Stimulated activated CD8-positive, alpha-beta memory T cell treated with anti-CD3 and anti-CD28 coated beads, Interleukin-7, amount 100 ng/mL, for 24 hours (primary cell): ENCODE measurements at regions not wholly inside any gene's neighbourhood (a gene's known extent, or its start where the extent isn't known, plus 50 kb on each side); places are given as distances from the start of the nearest gene placed in this dataset.

Experiments used
- DNase-seq: peaks from one replicate; pipeline ENCODE4 v3.0.0-alpha.2; 2020; ENCODE audit warnings: low read depth

DNA sequence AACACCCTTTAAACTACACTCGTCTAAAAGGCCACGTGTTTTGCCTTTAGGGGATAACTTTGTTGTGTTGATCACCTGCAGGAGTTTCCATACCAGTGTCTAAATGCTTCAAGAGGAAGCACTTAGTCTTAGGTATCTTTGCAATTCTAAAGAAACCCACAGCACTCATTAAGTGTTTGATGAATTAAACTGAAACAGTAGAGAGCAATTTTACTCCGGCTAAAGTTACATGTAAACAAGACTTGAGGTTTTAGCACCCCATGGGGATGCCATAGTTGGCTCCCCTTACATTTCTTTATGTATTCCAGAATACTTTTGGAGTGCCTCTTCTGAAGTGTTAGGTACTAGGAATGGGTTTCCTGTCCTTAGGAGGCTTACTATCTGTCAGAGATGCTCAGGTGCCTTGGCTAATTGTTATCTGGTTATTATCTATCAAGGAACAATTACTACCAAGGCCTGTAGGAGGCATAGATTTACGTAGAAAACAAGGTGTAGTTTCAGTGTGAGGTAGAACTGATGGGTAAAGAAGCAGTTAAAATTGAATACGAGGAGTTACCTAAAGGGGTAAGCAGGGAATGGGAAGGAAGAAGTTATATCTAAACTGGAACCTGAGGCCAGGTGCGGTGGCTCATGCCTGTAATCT lies 176.8 kb upstream of the SAMSN1 start:
- DNase-seq, result no peak

DNA sequence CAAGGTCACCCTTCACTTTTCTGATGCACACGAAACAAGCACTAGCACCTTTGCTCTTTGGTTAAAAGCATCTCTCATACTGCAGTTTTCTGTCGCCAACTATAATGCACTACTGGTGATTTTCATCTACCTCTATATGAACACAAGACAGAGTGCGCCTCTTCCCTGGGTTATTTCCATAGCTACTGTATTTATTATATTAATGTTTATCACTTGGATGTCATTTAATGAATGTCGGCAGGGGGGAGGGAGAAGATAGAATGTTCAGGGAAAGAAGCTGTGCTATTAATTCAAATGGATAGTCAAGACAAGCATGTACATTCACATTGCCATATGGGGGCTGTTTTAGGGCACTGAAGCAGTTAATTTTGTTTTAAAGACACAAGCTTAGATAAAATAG lies 174.1 kb upstream of the SAMSN1 start:
- DNase-seq, result no peak

DNA sequence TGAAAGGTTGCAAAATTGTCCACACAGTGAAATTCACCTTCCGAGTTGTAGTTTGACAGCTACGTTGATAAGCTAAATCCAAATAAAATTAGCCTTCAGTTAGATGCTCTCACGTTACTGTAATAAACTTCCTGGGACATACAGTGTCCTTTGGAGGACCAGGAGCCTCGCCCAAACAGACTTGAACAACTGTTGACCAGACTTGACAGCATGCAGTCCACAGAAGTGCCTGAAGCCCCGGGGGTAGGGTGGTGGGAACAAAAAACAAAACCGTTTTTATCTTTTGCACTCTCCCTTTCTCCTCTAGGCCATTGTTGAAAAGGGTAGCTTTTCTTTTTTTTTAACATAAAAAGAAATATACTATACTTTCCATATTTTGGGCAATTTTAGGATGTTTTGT lies 172.8 kb upstream of the SAMSN1 start:
- DNase-seq, result no peak

DNA sequence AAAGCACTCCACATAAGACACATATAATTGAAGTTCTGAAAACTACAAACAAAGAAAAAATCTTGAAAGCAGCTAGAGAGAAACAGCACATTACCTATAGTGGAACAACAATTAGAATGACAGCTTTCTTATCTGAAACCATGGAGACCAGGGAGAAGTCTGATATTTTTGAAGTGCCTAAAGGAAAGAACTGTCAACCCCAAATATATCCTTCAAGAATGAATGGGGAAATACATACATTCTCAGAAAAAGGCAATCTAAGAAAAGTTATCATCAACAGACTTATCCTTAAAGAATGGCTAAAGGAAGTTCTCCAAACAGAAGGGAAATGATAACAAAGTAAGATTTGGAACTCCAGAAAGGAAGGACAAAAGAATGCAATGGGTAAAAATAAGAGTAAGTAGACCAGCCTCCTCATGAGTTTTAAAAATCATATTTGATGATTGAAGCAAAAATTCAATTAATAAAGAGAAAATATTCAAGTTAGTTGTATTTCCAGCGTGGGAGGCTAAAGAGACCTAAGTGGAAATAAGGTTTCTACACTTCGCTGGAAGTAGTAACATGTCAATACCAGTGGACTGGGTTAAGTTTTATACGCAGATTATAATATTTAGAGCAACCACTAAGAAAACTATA lies 170.8 kb upstream of the SAMSN1 start:
- DNase-seq, result no peak

DNA sequence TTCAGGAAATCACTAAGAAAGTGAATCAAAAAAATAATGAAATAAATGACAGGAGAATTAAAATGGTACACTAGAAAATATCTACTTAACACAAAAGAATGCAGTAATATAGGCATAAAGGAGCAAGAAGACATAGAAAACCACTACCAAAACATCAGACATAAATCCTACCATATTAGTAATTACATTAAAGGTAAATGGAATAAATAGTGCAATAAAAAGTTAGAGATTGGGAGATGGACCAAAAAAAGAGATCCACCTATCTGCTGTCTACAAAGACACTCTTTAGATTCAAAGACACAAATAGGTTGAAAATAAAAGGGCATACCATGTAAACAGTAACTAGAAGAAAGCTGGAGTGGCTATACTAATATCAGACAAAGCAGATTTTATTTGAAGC lies 167.0 kb upstream of the SAMSN1 start:
- DNase-seq, result no peak

DNA sequence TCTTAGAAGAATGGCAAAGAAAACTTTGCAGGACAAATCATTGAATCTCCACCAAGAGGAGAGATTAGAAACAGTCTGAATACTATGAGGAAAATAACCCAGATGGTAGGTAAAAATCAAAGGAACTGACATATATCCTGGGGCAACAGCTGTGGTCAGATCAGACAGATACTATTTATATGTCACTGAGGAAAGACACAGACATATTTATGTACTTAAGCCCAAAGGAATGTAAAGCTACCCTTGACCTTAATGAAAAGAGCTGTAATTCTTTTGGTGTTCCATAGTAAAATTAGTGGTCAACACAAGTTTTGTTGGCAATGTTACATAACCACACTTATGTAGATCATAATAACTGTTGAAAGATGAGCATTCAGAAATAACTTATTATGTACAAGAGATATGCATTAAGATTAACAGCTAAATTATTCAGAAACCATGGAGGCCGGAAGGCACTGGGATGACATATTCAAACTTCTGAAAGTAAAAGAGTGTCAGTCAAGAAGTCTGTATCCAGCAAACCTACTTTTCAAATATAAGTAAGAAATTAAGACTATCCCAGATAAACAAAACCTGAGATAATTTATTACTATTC lies 166.1 kb upstream of the SAMSN1 start:
- no peak for DNase-seq

DNA sequence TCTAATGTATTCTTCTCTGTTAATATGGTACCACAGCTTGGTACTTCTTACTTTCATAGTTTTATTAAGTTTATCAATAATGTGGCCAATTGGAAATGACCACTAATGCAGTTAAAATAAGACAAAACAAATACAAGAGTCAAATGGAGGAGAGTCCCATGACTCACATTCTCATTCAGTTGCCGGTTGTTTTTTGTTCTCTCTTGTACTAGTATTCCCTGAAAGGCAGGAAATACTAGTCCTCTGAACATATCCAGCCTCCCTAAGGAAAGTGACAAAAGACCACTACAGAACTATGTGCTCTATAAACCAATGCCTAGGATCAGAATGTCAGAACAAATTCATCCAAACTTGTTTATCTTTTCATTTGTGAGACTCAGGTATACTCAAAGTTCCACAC lies 165.2 kb upstream of the SAMSN1 start:
- no peak for DNase-seq

DNA sequence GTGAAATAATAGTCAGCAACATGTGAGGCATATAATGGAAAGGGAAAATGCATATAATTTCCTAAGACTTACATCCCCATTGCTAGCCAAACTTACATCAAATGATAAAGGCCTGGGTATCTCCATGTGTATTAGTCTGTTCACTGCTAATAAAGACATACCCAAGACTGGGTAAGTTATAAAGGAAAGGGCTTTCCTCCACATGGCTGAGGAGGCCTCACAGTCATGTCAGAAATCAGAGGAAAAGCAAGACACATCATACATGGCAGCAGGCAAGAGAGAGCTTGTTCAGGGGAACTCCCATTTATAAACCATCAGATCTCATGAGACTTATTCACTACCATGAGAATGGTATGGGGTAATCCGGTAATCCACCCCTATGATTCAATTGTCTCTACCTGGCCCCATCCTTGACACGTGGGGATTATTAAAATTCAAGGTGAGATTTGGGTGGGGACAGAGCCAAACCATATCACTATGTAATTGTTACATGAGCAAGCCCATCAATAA lies 161.5 kb upstream of the SAMSN1 start:
- no peak for DNase-seq

DNA sequence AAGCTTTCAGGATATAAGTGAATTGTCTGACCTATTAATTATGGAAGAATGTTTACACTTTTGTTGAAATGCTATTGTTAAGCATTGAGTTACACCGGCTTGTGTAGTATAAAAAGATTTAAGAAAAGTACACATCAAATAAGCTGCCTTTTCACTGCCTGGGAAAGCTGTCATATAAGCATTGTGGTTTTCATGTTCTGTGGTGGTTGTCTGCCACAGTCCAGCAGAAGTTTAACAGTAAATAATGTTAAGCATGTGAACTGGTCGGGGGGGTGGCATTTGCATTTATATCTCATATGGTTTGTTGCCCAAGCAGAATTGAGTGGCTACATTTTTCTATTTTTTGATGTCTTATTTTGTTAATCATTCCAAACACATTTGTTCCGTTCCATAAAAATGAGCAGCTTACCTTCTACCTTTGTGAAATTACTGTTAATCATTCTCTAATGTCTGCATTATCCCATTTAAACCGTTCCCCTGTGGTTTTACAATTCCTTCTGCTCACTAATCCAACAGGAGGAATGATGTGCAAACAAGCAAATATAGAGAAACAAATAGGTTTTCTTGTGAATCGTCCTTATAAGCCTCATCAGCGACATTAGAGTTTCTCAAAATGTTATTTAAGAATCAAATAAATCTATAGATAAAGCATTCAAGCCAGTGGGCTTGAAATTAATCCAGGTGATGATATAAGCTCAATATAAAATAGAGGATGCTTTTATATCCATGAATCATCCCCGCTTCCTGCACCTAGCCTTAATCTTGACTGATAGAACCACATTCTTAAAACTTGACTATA lies 160.8 kb upstream of the SAMSN1 start:
- no peak for DNase-seq

DNA sequence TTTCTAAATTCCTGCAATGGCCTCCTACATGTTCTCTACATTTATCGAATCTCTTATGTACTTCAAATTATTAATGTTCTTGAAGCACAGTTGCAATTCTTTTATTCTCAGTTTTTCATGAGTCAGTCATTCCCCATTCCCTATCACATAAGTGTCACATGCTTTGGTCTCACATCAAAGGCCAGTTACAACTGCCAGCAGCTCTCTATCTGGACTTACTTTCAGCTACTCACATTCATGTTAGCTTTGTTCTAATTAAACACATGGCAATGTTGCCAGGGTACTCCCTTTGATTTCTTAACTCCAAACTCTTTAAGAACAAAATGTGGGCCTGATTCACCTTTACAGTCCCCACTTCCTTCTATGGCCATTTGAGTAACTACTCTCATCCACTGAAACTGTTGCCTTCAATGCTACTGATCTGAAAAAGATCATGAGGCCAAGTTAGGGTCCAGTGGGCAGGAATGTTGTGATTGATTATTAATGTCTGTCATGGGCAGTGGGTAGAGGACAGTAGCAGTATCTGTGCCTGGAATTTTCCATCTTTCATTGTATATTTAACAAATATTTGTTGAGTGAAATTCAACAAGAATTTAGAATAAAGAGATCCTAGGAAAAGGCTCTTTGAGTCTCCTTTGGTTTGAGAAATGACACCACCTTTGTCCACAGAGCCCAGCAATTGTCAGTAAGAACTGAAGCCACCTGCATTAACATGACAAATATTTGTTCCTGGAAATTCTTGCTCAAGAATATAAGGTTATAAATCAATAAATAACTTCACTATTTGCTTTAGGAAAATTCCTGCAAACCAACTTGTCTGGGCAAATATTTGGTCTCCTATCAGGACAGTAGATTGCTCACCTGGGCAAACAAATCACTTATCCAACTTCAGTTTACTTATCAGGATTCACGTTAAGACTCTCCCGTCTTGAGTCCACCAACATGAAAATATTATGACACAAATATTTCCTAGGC lies 153.6 kb upstream of the SAMSN1 start:
- no peak for DNase-seq

DNA sequence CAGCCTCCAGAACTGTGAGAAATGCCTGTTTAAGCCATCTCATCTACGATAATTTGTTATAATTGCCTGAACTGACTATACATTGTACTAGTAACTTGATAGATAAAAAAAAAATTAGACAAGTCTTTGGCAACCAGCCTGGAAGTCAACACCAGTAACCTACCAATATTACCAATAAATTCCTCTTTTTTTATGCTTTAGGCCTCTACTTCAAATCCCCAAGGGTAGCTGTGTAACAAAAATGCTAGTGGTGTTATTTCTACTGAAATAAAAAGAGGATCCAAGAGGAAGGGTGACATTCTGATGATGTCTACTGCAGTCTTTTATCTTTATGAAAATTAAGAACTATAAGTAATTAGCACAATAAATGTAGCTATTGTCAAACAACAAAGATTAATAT lies 151.7 kb upstream of the SAMSN1 start:
- no peak for DNase-seq

DNA sequence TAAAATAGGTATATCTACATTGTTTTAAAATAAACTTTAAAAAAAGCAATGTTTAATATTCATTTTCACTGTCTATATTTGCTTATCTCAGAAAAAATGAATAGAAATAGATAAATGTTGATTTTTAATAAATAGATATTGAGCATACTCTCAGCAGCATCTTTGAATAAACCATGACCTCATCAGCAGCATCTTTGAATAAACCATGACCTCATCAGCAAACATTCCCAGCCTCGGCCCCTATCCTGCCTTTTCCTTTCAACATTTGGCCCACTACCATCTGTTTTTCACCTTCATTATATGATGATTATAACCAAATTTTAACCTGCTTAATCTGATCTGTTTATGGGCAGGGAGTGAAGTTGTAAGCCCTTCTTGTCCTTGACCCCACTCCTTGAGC lies 148.7 kb upstream of the SAMSN1 start:
- no peak for DNase-seq

DNA sequence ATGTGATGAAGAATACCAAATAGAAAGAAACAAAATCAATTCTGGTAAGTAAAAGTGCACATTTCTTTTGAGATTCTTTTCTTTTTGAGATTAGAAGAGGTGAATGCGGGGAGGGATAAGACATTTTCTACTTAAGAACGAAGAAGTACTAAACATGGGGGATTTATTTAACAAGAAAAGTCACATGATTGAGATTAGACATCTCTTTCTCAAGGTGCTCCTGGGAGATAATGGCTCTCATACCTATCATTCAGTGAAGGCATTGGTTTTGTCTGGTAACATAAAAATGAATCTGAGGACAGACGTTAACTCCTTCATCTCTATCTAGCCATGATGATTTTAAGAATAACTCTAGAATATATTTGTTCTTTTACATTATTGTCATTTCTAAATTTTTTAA lies 147.9 kb upstream of the SAMSN1 start:
- no peak for DNase-seq

DNA sequence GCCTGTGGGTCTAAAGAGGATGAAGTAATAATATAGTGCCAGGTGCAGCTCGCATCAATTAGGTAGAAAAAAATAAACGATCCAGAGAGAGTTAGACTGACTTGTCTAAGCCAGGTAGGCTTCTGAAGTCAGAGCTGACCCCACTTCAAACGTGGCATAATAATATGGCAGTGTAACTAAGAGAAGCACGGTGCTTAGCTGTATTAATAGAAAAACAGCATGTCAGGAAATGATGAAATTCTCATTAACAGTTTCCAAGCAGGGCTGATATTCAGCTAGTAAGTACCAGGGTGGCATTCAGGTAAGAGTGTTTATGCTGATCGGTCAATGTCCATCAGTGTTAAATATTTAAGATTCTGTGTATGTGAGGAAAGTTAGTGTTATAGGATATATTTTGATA lies 145.8 kb upstream of the SAMSN1 start:
- DNase-seq, result no peak

DNA sequence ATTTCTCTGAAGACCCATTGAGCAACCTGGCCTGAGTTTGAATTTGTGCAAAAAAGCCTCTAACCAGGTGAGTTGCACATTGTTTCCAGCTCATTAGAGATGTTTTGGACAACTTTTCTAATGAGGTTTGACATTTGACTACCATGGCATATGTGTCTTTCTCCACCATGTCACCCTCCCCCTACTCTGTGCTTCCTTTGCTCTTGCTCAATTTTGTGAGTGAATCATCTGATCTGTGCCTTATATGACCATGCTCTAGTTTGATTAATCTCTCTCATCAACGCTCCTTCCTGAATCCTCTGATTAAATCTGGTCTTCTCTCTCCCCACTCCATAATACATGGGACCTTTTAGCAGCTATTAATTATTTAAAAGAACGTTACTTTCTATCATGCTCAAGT lies 144.8 kb upstream of the SAMSN1 start:
- DNase-seq, result no peak

DNA sequence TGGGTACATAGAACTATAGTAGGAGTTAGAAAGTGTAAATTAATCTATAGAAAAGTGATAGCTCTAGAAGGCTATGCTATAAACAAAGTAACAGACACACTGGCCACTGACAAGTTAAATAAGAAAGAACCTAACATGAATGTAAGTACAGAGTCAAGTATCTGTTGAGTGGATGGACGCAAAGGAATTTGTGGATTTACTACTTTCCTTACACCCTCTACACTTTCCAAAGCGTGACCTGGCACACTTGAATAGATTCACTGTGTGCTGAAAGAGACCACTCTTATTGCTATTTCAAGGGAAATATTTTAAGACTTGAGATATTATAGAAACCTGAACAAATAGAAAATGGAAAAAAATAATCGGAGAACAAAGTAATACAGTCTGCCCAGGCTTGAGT lies 142.8 kb upstream of the SAMSN1 start:
- no peak for DNase-seq

DNA sequence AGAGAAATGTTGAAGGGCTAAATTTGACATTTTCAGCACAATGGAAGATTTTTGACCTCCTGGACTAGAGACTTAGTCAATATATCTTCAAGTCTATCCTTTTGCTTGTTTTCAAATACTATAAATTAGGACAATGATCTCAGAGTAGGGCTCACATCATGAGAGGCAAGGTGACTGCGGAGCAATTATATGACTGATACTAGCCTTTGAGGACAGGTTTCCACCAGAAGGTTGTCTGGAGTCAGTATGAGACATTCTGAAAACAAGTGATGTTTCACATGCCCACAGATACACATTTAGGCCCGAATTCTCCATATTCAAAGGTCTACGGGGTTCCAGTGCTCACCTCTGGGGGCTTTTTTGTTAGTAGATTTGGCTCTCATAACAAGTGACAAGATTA lies 142.3 kb upstream of the SAMSN1 start:
- DNase-seq, result no peak

DNA sequence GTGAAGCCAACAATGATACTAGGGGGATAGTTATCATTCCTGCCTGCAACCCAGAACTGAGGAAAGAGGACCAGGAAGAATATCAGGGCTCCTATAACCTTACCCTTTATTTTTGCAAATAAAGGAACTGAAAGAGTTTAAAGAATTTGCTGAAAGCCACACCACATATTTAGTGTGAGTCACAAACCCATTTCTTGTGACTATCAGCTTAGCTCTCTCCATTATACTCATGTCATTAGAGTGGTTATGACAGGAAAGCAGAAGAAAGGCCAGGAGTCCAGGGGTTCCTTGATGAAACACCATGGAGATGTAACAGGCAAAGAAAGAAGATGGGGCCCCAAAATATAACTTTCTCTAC lies 141.1 kb upstream of the SAMSN1 start:
- DNase-seq, result no peak

DNA sequence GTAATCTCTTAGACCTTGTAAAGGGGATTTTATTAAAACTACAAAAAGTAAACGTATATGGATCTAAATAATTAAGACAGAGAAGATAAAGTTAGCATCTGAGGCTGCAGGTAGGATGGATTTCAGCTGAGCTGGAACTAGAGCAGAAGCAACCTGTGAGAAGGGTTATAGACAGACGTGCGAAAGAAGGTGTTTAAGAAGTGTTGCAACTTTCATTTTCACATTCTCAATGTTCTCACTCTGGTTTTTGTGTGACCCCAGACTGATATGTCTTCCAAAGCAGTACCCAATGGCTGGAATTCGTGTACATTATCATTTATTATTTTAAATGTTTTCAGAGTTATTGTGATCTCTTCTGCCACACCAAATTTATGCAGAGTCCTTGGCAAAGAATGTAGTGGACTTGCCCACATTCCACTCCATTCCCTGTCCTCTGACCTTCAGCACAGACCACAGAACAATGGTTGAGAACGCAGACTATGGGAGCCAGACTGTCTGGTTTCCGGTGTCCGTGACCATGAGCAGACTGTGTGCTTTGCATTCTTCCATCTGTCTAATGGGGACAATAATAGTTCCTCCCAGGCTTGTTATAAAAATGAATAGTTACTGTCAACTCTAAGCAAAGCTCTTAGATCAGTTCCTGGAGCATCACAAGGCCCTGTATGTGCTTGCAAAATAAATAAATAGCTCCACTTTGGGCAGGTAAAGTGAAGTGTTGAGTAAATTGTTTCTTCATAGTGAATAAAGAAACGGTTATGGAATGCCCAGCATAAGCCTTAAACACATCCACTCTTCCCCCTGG lies 140.6 kb upstream of the SAMSN1 start:
- no peak for DNase-seq

DNA sequence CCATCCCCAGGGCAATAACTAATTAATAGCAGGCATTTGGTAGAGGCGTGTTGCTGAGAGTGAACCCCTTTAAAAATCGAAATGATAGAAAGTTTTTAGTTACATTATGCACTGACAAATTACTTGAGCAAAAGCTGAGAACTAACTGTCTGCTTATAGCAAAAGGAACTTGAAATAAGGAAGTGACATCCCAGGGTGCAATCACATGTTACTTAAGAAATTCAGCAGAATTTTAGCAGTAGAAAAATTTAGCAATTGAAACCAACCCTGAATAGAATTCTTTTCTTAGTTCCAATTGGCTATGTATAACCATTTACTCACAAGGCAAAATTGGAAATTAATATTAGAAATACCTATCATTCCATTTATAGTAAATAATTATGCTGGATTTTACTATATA lies 139.5 kb upstream of the SAMSN1 start:
- DNase-seq, result no peak

DNA sequence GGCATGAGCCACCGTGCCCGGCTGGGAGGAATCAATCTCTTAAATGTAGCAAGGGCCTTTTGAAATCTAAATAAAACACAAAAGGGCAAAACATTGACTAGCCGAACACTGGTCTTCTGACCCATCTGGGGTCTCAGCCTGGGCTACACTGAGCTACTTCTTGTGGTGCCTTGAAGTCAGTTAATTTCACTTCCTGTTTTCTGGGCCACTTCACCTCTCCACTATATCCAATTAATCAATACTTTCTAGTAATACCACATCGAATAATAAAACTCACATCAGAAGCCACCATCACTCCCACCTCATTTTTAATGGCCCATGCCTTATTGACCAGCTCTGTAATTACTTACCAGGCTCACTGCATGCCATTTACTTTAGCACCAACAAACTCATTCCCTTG lies 138.0 kb upstream of the SAMSN1 start:
- DNase-seq, result no peak
